ENCODE measurements at regions not wholly inside any gene's neighbourhood (a gene's known extent, or its start where the extent isn't known, plus 50 kb on each side); places are given as distances from the start of the nearest gene placed in this dataset.

DNA sequence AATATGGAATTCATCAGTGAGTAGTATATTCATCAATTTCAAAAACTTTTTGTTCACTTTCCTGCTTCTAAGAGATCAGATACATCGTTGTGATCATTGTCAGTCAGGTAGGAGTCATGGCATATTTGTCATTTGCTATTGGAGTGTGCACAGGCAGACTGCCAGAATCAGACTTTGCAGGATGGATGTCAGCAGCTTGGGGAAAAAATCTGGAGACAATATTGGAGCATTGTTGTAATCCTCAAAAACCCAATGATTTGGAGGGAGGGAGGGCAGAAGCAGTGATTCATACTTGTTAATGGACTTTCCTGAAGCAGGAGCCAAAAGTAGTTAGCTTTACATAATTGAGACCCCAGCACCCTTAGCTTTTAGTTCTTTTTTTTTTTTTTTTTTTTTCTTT lies 59.6 kb upstream of the DRP2 start:
- TF ChIP-seq, protein P1, sequence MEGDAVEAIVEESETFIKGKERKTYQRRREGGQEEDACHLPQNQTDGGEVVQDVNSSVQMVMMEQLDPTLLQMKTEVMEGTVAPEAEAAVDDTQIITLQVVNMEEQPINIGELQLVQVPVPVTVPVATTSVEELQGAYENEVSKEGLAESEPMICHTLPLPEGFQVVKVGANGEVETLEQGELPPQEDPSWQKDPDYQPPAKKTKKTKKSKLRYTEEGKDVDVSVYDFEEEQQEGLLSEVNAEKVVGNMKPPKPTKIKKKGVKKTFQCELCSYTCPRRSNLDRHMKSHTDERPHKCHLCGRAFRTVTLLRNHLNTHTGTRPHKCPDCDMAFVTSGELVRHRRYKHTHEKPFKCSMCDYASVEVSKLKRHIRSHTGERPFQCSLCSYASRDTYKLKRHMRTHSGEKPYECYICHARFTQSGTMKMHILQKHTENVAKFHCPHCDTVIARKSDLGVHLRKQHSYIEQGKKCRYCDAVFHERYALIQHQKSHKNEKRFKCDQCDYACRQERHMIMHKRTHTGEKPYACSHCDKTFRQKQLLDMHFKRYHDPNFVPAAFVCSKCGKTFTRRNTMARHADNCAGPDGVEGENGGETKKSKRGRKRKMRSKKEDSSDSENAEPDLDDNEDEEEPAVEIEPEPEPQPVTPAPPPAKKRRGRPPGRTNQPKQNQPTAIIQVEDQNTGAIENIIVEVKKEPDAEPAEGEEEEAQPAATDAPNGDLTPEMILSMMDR (IDR thresholded peaks at IDR 0.05; ENCODE audit: control insufficient read depth, insufficient read depth, low read depth, low read length, missing control alignments): no peak
- peak; percentile 13 for DNase-seq (ENCODE audit: low read depth)
- H3K4me3 ChIP-seq (ENCODE audit: control insufficient read depth, low read depth, low read length): no peak overlapping the region

DNA sequence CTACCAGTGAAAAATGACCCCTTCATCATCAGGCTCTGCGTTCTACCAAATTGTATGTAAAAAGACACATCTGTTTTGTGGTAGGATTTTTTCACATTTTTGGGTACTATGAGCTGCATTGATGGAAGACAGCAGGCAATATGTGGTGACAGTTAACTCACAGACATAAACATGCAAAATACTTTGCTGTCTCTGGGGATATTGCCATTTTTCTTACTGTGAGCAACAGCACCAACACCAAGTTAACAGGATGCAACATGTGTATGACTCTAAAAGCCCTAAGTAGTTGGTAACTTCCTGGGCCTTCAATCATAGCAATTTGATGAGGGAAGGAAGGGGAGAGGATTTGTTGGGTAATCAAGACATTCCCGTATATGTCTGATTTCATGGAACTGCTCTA lies 56.4 kb upstream of the DRP2 start:
- no peak overlapping the region for H3K4me3 ChIP-seq (ENCODE audit: control insufficient read depth, low read depth, low read length)
- TF ChIP-seq, protein P1 (IDR thresholded peaks at IDR 0.05; ENCODE audit: control insufficient read depth, insufficient read depth, low read depth, low read length, missing control alignments): no peak
- DNase-seq (ENCODE audit: low read depth): no peak

DNA sequence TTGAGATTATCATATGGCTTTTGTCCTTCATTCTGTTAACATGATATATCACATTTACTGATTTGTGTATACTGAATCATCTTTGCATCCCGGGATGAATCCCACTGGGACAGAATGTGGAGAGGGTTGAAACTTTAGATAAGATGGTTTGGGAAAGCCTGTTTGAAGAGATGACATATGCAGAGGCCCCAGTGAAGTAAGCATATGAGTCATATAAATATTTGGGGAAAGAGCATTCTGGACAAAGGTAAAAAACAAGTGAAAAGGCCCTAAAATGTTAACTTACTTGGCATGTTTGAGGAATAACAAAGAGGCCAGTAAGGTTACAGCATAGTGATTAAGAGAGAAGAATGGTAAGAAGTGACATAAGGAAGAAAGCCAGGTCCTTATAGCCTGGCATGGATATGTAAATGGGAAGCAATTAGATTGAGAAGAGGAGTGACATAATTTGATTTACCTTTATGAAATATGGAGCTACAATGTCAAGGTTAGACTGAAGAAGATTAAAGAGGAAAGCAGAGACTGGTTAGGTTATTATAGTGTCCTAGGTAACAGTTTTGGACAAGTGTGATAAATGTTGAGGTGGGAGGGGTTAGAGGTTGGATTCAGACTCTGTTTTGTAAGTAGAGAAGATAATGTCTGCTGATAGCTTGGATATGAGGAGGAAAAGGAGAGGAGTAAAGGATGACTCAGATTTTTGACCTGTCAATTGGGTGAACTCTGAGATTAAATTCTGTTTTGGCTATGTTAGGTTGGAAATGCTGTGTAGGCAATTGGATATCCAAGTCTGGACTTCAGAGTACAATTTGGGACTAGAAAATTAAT lies 54.6 kb upstream of the DRP2 start:
- H3K4me3 ChIP-seq (ENCODE audit: control insufficient read depth, low read depth, low read length): no peak overlapping the region
- TF ChIP-seq, protein P1 (IDR thresholded peaks at IDR 0.05; ENCODE audit: control insufficient read depth, insufficient read depth, low read depth, low read length, missing control alignments): no peak
- DNase-seq (ENCODE audit: low read depth): no peak

Data from AG09309 (cell line).